ENCODE measurements at regions not wholly inside any gene's neighbourhood (a gene's known extent, or its start where the extent isn't known, plus 50 kb on each side); places are given as distances from the start of the nearest gene placed in this dataset.

GRCh38 chr9:32705059-32705458 is 69.6 kb upstream of the TAF1L start:
- WGBS (ENCODE audit: extremely low coverage, insufficient coverage, insufficient read length): no CpG with 5 or more reads among the region's 5 CpGs
- H3K27ac ChIP-seq (ENCODE audit: low read depth, low read length): no peak overlapping the region
- no peaks in the 10 kb centered on the region for H3K4me1 ChIP-seq (ENCODE audit: control insufficient read depth in 1 of 2, insufficient read depth in 2 of 2, low read length in 2 of 2)
- H2AK5ac ChIP-seq (ENCODE audit: low read length): no peak overlapping the region
- H4K12ac ChIP-seq (ENCODE audit: low read depth, low read length): no peak overlapping the region
- no peak overlapping the region for H2BK12ac ChIP-seq (ENCODE audit: low read length)
- H3K27me3 ChIP-seq (ENCODE audit: insufficient read depth, low read length): no peaks in the 10 kb centered on the region
- no peaks in the 10 kb centered on the region for H3K36me3 ChIP-seq (ENCODE audit: control insufficient read depth in 1 of 2, insufficient read depth in 2 of 2, low read length in 2 of 2)
- no peak overlapping the region for H2BK120ac ChIP-seq (ENCODE audit: insufficient read depth, low read length, poor library complexity)
- no peak overlapping the region for H2BK5ac ChIP-seq (ENCODE audit: low read depth, low read length, poor library complexity)
- no peaks in the 10 kb centered on the region for H3K79me2 ChIP-seq (ENCODE audit: control insufficient read depth, insufficient read depth, low read length, poor library complexity)
- no peak overlapping the region for H3K4ac ChIP-seq (ENCODE audit: low read depth, low read length)
- no peaks in the 10 kb centered on the region for H3K79me1 ChIP-seq (ENCODE audit: low read length)
- no peak overlapping the region for H3K9ac ChIP-seq (ENCODE audit: low read length)
- H3K23ac ChIP-seq (ENCODE audit: low read length): no peak overlapping the region
- no peak overlapping the region for H3K18ac ChIP-seq (ENCODE audit: low read length)
- H4K8ac ChIP-seq (ENCODE audit: low read depth, low read length): no peak overlapping the region
- H2AFZ ChIP-seq (ENCODE audit: insufficient read depth, low read length, poor library complexity): no peak overlapping the region
- H3K9me3 ChIP-seq (ENCODE audit: insufficient read depth, low read depth, low read length): no peaks in the 10 kb centered on the region
- no peak overlapping the region for H3K14ac ChIP-seq (ENCODE audit: low read length)
- no peak overlapping the region for H3K4me3 ChIP-seq (ENCODE audit: low read depth, low read length)
- H4K91ac ChIP-seq (ENCODE audit: low read depth, low read length): no peak overlapping the region
- H3K4me2 ChIP-seq (ENCODE audit: low read length): no peak overlapping the region
- DNase-seq: peak; percentile 71 to 77

- Histone ChIP-seq H3K4ac (ENCODE audit: low read depth, low read length) (no peak overlapping the region), H3K4me2 (ENCODE audit: low read length) (no peak overlapping the region), H2BK120ac (ENCODE audit: insufficient read depth, low read length, poor library complexity) (no peak overlapping the region), H3K9me3 (ENCODE audit: insufficient read depth, low read depth, low read length) (no peaks in the 10 kb centered on the region), H3K79me2 (ENCODE audit: control insufficient read depth, insufficient read depth, low read length, poor library complexity) (no peaks in the 10 kb centered on the region), H3K27ac (ENCODE audit: low read depth, low read length) (no peak overlapping the region), H3K36me3 (ENCODE audit: control insufficient read depth in 1 of 2, insufficient read depth in 2 of 2, low read length in 2 of 2) (no peaks in the 10 kb centered on the region), H3K27me3 (ENCODE audit: insufficient read depth, low read length) (no peaks in the 10 kb centered on the region), H3K4me1 (ENCODE audit: control insufficient read depth in 1 of 2, insufficient read depth in 2 of 2, low read length in 2 of 2) (no peaks in the 10 kb centered on the region), H4K12ac (ENCODE audit: low read depth, low read length) (no peak overlapping the region), H2AK5ac (ENCODE audit: low read length) (no peak overlapping the region), H3K4me3 (ENCODE audit: low read depth, low read length) (no peak overlapping the region), H2BK5ac (ENCODE audit: low read depth, low read length, poor library complexity) (no peak overlapping the region), H3K79me1 (ENCODE audit: low read length) (no peaks in the 10 kb centered on the region), H3K18ac (ENCODE audit: low read length) (no peak overlapping the region), H3K23ac (ENCODE audit: low read length) (no peak overlapping the region), H3K9ac (ENCODE audit: low read length) (no peak overlapping the region), H4K91ac (ENCODE audit: low read depth, low read length) (no peak overlapping the region), H3K14ac (ENCODE audit: low read length) (no peak overlapping the region), H4K8ac (ENCODE audit: low read depth, low read length) (no peak overlapping the region), H2AFZ (ENCODE audit: insufficient read depth, low read length, poor library complexity) (no peak overlapping the region), H2BK12ac (ENCODE audit: low read length) (no peak overlapping the region)
- no CpG with 5 or more reads among the region's 4 CpGs for WGBS (ENCODE audit: extremely low coverage, insufficient coverage, insufficient read length)
- DNase-seq: no peak
Observed at GRCh38 chr9:32706004-32706724, 70.7 kb upstream of the TAF1L start.

GRCh38 chr9:32706725-32707100 is 71.2 kb upstream of the TAF1L start:
- Histone ChIP-seq H4K12ac (ENCODE audit: low read depth, low read length) (no peak overlapping the region), H4K8ac (ENCODE audit: low read depth, low read length) (no peak overlapping the region), H3K4ac (ENCODE audit: low read depth, low read length) (no peak overlapping the region), H2BK12ac (ENCODE audit: low read length) (no peak overlapping the region), H2BK120ac (ENCODE audit: insufficient read depth, low read length, poor library complexity) (no peak overlapping the region), H3K79me1 (ENCODE audit: low read length) (no peaks in the 10 kb centered on the region), H3K4me1 (ENCODE audit: control insufficient read depth in 1 of 2, insufficient read depth in 2 of 2, low read length in 2 of 2) (no peaks in the 10 kb centered on the region), H3K4me2 (ENCODE audit: low read length) (no peak overlapping the region), H4K91ac (ENCODE audit: low read depth, low read length) (no peak overlapping the region), H3K79me2 (ENCODE audit: control insufficient read depth, insufficient read depth, low read length, poor library complexity) (no peaks in the 10 kb centered on the region), H3K4me3 (ENCODE audit: low read depth, low read length) (peak overlapping the region; percentile 43), H3K18ac (ENCODE audit: low read length) (no peak overlapping the region), H3K23ac (ENCODE audit: low read length) (no peak overlapping the region), H3K9ac (ENCODE audit: low read length) (no peak overlapping the region), H3K14ac (ENCODE audit: low read length) (no peak overlapping the region), H3K36me3 (ENCODE audit: control insufficient read depth in 1 of 2, insufficient read depth in 2 of 2, low read length in 2 of 2) (no peaks in the 10 kb centered on the region), H2BK5ac (ENCODE audit: low read depth, low read length, poor library complexity) (no peak overlapping the region), H3K27me3 (ENCODE audit: insufficient read depth, low read length) (no peaks in the 10 kb centered on the region), H2AK5ac (ENCODE audit: low read length) (no peak overlapping the region), H3K27ac (ENCODE audit: low read depth, low read length) (no peak overlapping the region), H2AFZ (ENCODE audit: insufficient read depth, low read length, poor library complexity) (no peak overlapping the region), H3K9me3 (ENCODE audit: insufficient read depth, low read depth, low read length) (no peaks in the 10 kb centered on the region)
- no peak for DNase-seq
- WGBS (ENCODE audit: extremely low coverage, insufficient coverage, insufficient read length): no CpG with 5 or more reads among the region's 5 CpGs

GRCh38 chr9:32707326-32707725 is 71.9 kb upstream of the TAF1L start:
- Histone ChIP-seq H3K4me1 (ENCODE audit: control insufficient read depth in 1 of 2, insufficient read depth in 2 of 2, low read length in 2 of 2) (no peaks in the 10 kb centered on the region), H3K4me2 (ENCODE audit: low read length) (no peak overlapping the region), H4K12ac (ENCODE audit: low read depth, low read length) (no peak overlapping the region), H3K9me3 (ENCODE audit: insufficient read depth, low read depth, low read length) (no peaks in the 10 kb centered on the region), H3K4ac (ENCODE audit: low read depth, low read length) (no peak overlapping the region), H2BK5ac (ENCODE audit: low read depth, low read length, poor library complexity) (no peak overlapping the region), H3K27me3 (ENCODE audit: insufficient read depth, low read length) (no peaks in the 10 kb centered on the region), H3K79me2 (ENCODE audit: control insufficient read depth, insufficient read depth, low read length, poor library complexity) (no peaks in the 10 kb centered on the region), H4K91ac (ENCODE audit: low read depth, low read length) (no peak overlapping the region), H3K23ac (ENCODE audit: low read length) (no peak overlapping the region), H4K8ac (ENCODE audit: low read depth, low read length) (no peak overlapping the region), H3K18ac (ENCODE audit: low read length) (no peak overlapping the region), H2AFZ (ENCODE audit: insufficient read depth, low read length, poor library complexity) (no peak overlapping the region), H3K79me1 (ENCODE audit: low read length) (no peaks in the 10 kb centered on the region), H2BK12ac (ENCODE audit: low read length) (no peak overlapping the region), H3K36me3 (ENCODE audit: control insufficient read depth in 1 of 2, insufficient read depth in 2 of 2, low read length in 2 of 2) (no peaks in the 10 kb centered on the region), H3K9ac (ENCODE audit: low read length) (no peak overlapping the region), H3K27ac (ENCODE audit: low read depth, low read length) (no peak overlapping the region), H3K4me3 (ENCODE audit: low read depth, low read length) (no peak overlapping the region), H3K14ac (ENCODE audit: low read length) (no peak overlapping the region), H2AK5ac (ENCODE audit: low read length) (no peak overlapping the region), H2BK120ac (ENCODE audit: insufficient read depth, low read length, poor library complexity) (no peak overlapping the region)
- WGBS (ENCODE audit: extremely low coverage, insufficient coverage, insufficient read length): no CpG with 5 or more reads among the region's 5 CpGs
- DNase-seq: peak in 1 of 2 donors; percentile 17
